ENCODE measurements at regions not wholly inside any gene's neighbourhood (a gene's known extent, or its start where the extent isn't known, plus 50 kb on each side); places are given as distances from the start of the nearest gene placed in this dataset.

DNA sequence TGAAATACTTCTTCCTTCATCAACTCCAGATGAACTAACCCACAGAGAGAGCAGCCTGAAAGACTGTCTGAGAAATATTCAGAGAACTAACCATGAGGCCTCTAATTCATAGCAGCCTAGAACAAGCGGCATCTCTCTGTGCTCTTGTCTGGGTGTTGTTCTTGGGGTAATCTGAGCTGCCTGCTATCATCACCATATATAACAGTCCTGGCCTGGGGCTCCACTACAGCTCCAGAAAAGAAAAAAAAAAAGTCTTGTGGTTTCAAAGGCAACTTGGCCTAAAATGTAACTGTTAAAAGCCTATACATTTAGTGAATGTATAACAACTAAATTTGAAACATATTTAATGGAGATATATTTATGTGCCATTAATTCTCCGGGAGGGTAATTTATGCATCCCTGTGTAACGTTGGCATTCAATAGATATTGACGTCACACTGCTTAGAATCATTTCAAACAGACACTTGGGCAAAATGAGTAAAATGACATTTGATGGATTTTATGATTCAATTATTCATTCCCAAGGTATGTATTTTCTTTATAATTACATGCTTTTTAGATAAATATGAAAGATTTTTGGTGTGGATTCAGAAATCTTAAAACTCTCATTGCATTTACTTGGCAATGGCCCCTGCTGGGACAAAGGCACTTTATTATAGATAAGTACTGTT, 294.3 kb downstream of the HRH4 start:
- Histone ChIP-seq H3K27me3 (ENCODE audit: control insufficient read depth in 2 of 2, insufficient read depth in 1 of 2, low read length in 1 of 2) (no peaks in the 10 kb centered on the region), H3K4me1 (ENCODE audit: control insufficient read depth in 2 of 2, insufficient read depth in 2 of 2, low read length in 2 of 2) (no peaks in the 10 kb centered on the region), H3K9me3 (ENCODE audit: control insufficient read depth in 2 of 2, insufficient read depth in 1 of 2, low read length in 1 of 2) (no peaks in the 10 kb centered on the region), H3K36me3 (ENCODE audit: control insufficient read depth in 2 of 2, insufficient read depth in 2 of 2, low read length in 1 of 2) (no peaks in the 10 kb centered on the region), H3K4me3 (ENCODE audit: low read length in 2 of 2) (no peak overlapping the region), H3K27ac (ENCODE audit: low read depth in 1 of 2, low read length in 1 of 2) (no peak overlapping the region)
- 97% methylated on average over 4 of the region's 4 CpGs for WGBS
- DNase-seq (ENCODE audit: low read depth in 6 of 9, low spot score in 9 of 9), result no peak

DNA sequence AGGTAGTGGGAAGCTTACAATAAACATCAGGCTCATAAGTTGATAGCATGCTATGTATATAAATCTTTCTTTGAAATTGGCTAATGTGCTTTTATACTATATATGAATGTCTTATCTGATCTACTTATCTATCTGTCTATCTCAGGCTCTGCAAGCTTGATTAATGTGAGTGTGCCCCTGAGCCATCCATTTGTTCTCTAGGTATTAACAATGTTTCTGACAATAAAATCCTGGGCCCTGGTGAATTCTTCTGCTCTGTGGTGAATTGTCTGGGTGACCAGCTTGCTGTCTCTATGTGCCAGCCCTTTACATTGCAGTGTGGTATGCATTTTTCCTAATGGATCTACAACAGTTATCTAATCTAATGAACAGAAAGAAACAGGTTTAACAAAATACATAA, 295.9 kb downstream of the HRH4 start:
- Histone ChIP-seq H3K27ac (ENCODE audit: low read depth in 1 of 2, low read length in 1 of 2) (no peak overlapping the region), H3K9me3 (ENCODE audit: control insufficient read depth in 2 of 2, insufficient read depth in 1 of 2, low read length in 1 of 2) (no peaks in the 10 kb centered on the region), H3K4me3 (ENCODE audit: low read length in 2 of 2) (no peak overlapping the region), H3K27me3 (ENCODE audit: control insufficient read depth in 2 of 2, insufficient read depth in 1 of 2, low read length in 1 of 2) (no peaks in the 10 kb centered on the region), H3K36me3 (ENCODE audit: control insufficient read depth in 2 of 2, insufficient read depth in 2 of 2, low read length in 1 of 2) (no peaks in the 10 kb centered on the region), H3K4me1 (ENCODE audit: control insufficient read depth in 2 of 2, insufficient read depth in 2 of 2, low read length in 2 of 2) (no peaks in the 10 kb centered on the region)
- no peak for DNase-seq (ENCODE audit: low read depth in 6 of 9, low spot score in 9 of 9)

DNA sequence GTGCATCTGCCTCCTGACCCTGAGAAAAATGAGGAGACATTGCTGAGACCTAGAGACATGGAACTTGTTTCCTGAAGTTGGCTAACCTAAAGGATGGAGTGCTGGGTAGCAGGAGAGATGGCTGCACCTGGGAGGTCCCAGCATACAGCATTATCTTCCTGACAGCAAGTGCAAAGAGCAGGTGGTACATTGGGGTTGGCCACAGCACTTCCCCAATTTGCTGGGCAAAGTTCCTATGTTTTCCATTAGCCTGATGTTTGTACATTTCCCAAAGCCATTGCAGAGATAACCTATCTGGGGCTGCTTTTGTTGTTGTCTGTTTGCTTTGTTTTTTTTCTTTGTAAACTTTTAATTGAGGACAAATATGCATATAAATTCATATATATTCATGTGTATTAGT, 296.7 kb downstream of the HRH4 start:
- H3K4me1 ChIP-seq (ENCODE audit: control insufficient read depth in 2 of 2, insufficient read depth in 2 of 2, low read length in 2 of 2), result no peaks in the 10 kb centered on the region
- DNase-seq (ENCODE audit: low read depth in 6 of 9, low spot score in 9 of 9), result no peak
- no peaks in the 10 kb centered on the region for H3K27me3 ChIP-seq (ENCODE audit: control insufficient read depth in 2 of 2, insufficient read depth in 1 of 2, low read length in 1 of 2)
- no peaks in the 10 kb centered on the region for H3K9me3 ChIP-seq (ENCODE audit: control insufficient read depth in 2 of 2, insufficient read depth in 1 of 2, low read length in 1 of 2)
- H3K27ac ChIP-seq (ENCODE audit: low read depth in 1 of 2, low read length in 1 of 2), result no peak overlapping the region
- no peaks in the 10 kb centered on the region for H3K36me3 ChIP-seq (ENCODE audit: control insufficient read depth in 2 of 2, insufficient read depth in 2 of 2, low read length in 1 of 2)
- no peak overlapping the region for H3K4me3 ChIP-seq (ENCODE audit: low read length in 2 of 2)

DNA sequence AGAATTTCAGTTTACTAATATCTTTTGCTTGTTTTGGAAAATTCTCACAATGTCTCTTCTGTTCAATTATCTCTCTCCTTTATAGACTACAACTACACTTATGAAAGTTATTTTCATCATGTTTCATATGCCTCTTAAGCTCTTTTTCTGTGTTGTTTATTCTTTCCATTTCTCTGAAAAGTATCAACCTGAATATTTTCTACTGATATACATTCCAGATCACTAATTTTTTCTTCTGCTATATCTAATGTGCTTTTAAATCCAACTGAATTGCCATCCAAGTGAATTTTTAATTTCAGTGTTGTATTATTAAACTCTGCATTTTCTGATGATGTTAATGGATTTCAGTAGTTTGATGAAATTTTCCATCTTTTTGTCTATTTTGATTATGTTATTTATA, 301.3 kb downstream of the HRH4 start:
- no peak for DNase-seq (ENCODE audit: low read depth in 6 of 9, low spot score in 9 of 9)
- Histone ChIP-seq H3K27ac (ENCODE audit: low read depth in 1 of 2, low read length in 1 of 2) (no peak overlapping the region), H3K4me1 (ENCODE audit: control insufficient read depth in 2 of 2, insufficient read depth in 2 of 2, low read length in 2 of 2) (no peaks in the 10 kb centered on the region), H3K36me3 (ENCODE audit: control insufficient read depth in 2 of 2, insufficient read depth in 2 of 2, low read length in 1 of 2) (no peaks in the 10 kb centered on the region), H3K27me3 (ENCODE audit: control insufficient read depth in 2 of 2, insufficient read depth in 1 of 2, low read length in 1 of 2) (no peaks in the 10 kb centered on the region), H3K4me3 (ENCODE audit: low read length in 2 of 2) (no peak overlapping the region), H3K9me3 (ENCODE audit: control insufficient read depth in 2 of 2, insufficient read depth in 1 of 2, low read length in 1 of 2) (no peaks in the 10 kb centered on the region)

DNA sequence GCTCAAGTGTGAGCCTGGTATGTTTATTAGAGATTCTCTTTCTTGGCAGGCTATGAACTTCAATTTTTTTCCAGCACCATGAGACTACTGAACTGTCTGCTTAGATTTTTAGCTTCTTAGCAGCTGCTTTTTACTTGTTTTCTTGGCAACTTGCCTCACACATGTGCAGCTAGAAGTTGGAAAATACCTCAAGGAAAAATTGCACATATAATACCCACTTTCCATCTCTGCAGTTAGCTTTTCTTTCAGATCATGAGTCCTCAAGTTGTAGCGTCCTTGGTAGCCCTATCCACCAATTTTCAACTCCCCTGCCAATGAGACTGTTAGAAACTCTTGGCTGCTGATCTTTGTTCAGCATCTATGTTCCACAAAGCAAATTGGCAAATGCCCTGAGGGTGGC, 302.1 kb downstream of the HRH4 start:
- H3K27me3 ChIP-seq (ENCODE audit: control insufficient read depth in 2 of 2, insufficient read depth in 1 of 2, low read length in 1 of 2), result no peaks in the 10 kb centered on the region
- H3K4me3 ChIP-seq (ENCODE audit: low read length in 2 of 2), result no peak overlapping the region
- WGBS, result 89% methylated on average over 1 of the region's 1 CpG
- no peaks in the 10 kb centered on the region for H3K36me3 ChIP-seq (ENCODE audit: control insufficient read depth in 2 of 2, insufficient read depth in 2 of 2, low read length in 1 of 2)
- H3K9me3 ChIP-seq (ENCODE audit: control insufficient read depth in 2 of 2, insufficient read depth in 1 of 2, low read length in 1 of 2), result no peaks in the 10 kb centered on the region
- H3K4me1 ChIP-seq (ENCODE audit: control insufficient read depth in 2 of 2, insufficient read depth in 2 of 2, low read length in 2 of 2), result no peaks in the 10 kb centered on the region
- peak in 1 of 9 donors; percentile 6 for DNase-seq (ENCODE audit: low read depth in 6 of 9, low spot score in 9 of 9)
- peak overlapping the region in 1 of 2 donors; percentile 52 for H3K27ac ChIP-seq (ENCODE audit: low read depth in 1 of 2, low read length in 1 of 2)

DNA sequence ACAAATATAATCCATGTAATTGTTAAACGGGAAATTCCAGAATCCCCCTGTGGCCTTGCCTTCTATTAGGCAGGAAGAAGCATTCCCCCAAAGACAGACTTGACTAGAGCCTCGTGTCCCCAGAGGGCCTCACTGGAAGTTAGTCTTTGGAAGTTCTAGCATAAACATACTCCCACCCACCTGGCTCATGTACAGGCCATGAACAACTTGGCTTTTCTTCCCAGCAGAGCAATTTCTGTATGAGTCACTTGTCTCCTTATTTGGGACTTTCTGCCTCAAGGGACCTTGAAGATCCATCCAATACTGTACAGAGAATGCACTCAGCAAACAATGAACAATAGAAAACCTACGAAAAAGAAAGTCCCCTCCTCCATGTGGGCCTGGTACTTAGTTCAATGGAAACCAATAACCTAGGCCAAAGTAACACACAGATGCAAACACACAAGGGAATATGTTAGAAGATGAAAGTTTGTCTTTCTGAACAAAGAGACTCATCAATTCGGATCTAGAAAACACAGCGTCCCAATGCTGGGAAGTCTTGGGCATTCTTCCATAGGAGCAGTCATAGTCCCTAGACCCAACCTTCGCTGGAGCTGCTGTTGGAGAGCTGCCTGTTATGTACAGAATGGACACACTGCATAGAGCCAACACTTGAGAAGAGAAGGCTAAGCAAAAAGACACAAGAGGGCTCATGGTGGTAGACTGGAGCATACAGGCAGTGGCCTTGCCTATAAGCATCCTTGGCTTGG, 303.5 kb downstream of the HRH4 start:
- H3K27ac ChIP-seq (ENCODE audit: low read depth in 1 of 2, low read length in 1 of 2), result no peak overlapping the region
- no peak for DNase-seq (ENCODE audit: low read depth in 6 of 9, low spot score in 9 of 9)

DNA sequence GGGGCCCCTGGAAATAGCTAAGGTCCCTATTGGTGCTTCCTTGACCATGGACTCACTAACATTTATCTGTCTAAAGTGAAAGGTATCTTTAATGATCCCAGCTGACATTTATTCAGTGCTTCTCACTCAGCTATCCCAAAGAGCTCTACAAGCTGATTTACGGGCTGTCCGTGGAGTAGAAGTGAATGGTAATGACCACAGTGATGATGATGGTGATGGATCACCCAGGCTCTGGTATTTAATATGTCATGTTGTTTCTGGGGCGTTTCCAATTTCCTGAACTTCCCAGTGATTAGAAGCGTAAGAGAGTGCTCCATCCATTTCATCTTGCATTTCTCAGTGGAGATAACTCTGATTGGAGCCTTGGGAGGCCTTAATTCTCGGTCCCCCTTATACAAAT, 304.3 kb downstream of the HRH4 start:
- Histone ChIP-seq H3K27ac (ENCODE audit: low read depth in 1 of 2, low read length in 1 of 2) (no peak overlapping the region), H3K4me1 (ENCODE audit: control insufficient read depth in 2 of 2, insufficient read depth in 2 of 2, low read length in 2 of 2) (no peaks in the 10 kb centered on the region), H3K36me3 (ENCODE audit: control insufficient read depth in 2 of 2, insufficient read depth in 2 of 2, low read length in 1 of 2) (no peaks in the 10 kb centered on the region), H3K9me3 (ENCODE audit: control insufficient read depth in 2 of 2, insufficient read depth in 1 of 2, low read length in 1 of 2) (no peaks in the 10 kb centered on the region), H3K4me3 (ENCODE audit: low read length in 2 of 2) (no peak overlapping the region), H3K27me3 (ENCODE audit: control insufficient read depth in 2 of 2, insufficient read depth in 1 of 2, low read length in 1 of 2) (no peaks in the 10 kb centered on the region)
- 95% methylated on average over 5 of the region's 5 CpGs for WGBS
- DNase-seq (ENCODE audit: low read depth in 6 of 9, low spot score in 9 of 9), result no peak

More for the DNA sequence above, 303.5 kb downstream of the HRH4 start:
- H3K4me3 ChIP-seq (ENCODE audit: low read length in 2 of 2), result no peak overlapping the region
- whole genome bisulfite sequencing, result 92% methylated on average over 6 of the region's 6 CpGs
- H3K4me1 ChIP-seq (ENCODE audit: control insufficient read depth in 2 of 2, insufficient read depth in 2 of 2, low read length in 2 of 2), result no peaks in the 10 kb centered on the region
- H3K36me3 ChIP-seq (ENCODE audit: control insufficient read depth in 2 of 2, insufficient read depth in 2 of 2, low read length in 1 of 2), result no peaks in the 10 kb centered on the region
- H3K9me3 ChIP-seq (ENCODE audit: control insufficient read depth in 2 of 2, insufficient read depth in 1 of 2, low read length in 1 of 2), result no peaks in the 10 kb centered on the region
- no peaks in the 10 kb centered on the region for H3K27me3 ChIP-seq (ENCODE audit: control insufficient read depth in 2 of 2, insufficient read depth in 1 of 2, low read length in 1 of 2)

DNA sequence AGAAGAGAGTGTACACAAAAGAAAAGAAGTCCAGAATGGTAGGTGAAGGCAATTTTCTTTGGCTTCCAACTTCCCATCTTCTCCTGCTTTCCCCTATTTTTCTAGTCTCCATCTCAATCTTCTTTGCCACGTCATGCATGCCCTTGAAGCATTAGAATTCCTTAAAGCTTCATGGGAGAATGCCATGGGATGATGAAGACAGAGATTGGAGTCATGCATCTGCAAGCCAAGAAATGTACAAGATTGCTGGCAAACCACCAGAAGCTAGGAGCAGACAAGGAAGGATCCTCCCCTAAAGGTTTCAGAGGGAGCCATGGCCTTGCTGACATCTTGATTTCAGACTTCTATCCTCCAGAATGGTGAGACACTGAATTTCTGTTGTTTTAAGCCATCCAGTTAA, 305.9 kb downstream of the HRH4 start:
- H3K27ac ChIP-seq (ENCODE audit: low read depth in 1 of 2, low read length in 1 of 2), result no peak overlapping the region
- H3K36me3 ChIP-seq (ENCODE audit: control insufficient read depth in 2 of 2, insufficient read depth in 2 of 2, low read length in 1 of 2), result no peaks in the 10 kb centered on the region
- no peaks in the 10 kb centered on the region for H3K4me1 ChIP-seq (ENCODE audit: control insufficient read depth in 2 of 2, insufficient read depth in 2 of 2, low read length in 2 of 2)
- no peak overlapping the region for H3K4me3 ChIP-seq (ENCODE audit: low read length in 2 of 2)
- H3K27me3 ChIP-seq (ENCODE audit: control insufficient read depth in 2 of 2, insufficient read depth in 1 of 2, low read length in 1 of 2), result no peaks in the 10 kb centered on the region
- DNase-seq (ENCODE audit: low read depth in 6 of 9, low spot score in 9 of 9), result no peak
- no peaks in the 10 kb centered on the region for H3K9me3 ChIP-seq (ENCODE audit: control insufficient read depth in 2 of 2, insufficient read depth in 1 of 2, low read length in 1 of 2)
- 83% methylated on average over 1 of the region's 1 CpG for WGBS

DNA sequence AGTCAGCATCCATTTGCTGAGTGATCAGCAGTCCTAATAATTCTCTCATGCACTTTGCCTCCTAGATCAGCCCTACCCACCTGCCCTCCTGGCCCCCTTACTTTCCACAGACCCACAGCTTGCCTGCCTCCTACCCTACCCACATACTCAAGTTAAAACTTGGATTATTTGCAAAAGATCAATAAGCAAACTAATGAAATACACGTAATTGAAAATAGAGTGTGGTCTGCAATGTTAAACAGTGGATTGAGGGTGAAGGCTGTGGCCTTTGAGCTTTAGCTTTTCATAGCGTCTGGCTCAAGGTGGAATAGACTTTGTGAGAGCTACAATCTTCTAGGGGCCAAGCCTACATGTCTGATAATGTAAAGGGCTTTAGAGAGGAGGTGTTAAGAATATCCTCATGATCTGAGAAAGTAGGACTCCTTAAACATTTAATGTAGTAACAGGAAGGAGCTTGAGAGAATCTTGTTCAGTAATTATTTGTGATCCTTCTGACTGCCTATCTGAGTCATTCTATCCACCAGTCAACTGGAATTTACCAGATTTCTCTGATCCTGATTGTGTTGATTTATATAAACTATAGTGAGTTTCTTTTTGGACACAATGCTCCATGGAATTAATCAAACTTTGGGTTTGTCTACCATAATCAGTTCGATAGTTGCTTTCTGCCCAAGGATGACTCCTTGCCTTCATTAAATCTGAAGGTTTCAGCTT, 310.0 kb downstream of the HRH4 start:
- no peaks in the 10 kb centered on the region for H3K36me3 ChIP-seq (ENCODE audit: control insufficient read depth in 2 of 2, insufficient read depth in 2 of 2, low read length in 1 of 2)
- no peak for DNase-seq (ENCODE audit: low read depth in 6 of 9, low spot score in 9 of 9)
- no peaks in the 10 kb centered on the region for H3K9me3 ChIP-seq (ENCODE audit: control insufficient read depth in 2 of 2, insufficient read depth in 1 of 2, low read length in 1 of 2)
- 94% methylated on average over 3 of the region's 3 CpGs for WGBS
- H3K27ac ChIP-seq (ENCODE audit: low read depth in 1 of 2, low read length in 1 of 2), result no peak overlapping the region
- no peaks in the 10 kb centered on the region for H3K27me3 ChIP-seq (ENCODE audit: control insufficient read depth in 2 of 2, insufficient read depth in 1 of 2, low read length in 1 of 2)
- no peak overlapping the region for H3K4me3 ChIP-seq (ENCODE audit: low read length in 2 of 2)
- H3K4me1 ChIP-seq (ENCODE audit: control insufficient read depth in 2 of 2, insufficient read depth in 2 of 2, low read length in 2 of 2), result no peaks in the 10 kb centered on the region
